Astrocyte (in vitro differentiated cells and primary cell): ENCODE measurements at regions not wholly inside any gene's neighbourhood (a gene's known extent, or its start where the extent isn't known, plus 50 kb on each side); places are given as distances from the start of the nearest gene placed in this dataset.

ENCODE experiments used
- DNase-seq: peaks from one replicate; pipeline ENCODE4 v3.0.0-alpha.2; 2010; ENCODE audit warnings: low read depth
- FAIRE-seq: peaks from 2 replicates; lab custom pipeline; 2011; peaks lifted over from hg19 to GRCh38; lab: Jason Lieb, UNC
- H2AFZ ChIP-seq: 2 replicates; pipeline ENCODE4 v1.6.0; 2012; ENCODE audit warnings: low read depth, low read length, inconsistent platforms
- H3K27ac ChIP-seq: 2 replicates; pipeline ENCODE4 v1.5.1; 2011; ENCODE audit warnings: low read depth, low read length, inconsistent platforms
- H3K27me3 ChIP-seq: 2 replicates; pipeline ENCODE4 v1.6.0; 2011; ENCODE audit warnings: low read length, inconsistent platforms; ENCODE audit not compliant: insufficient read depth
- H3K36me3 ChIP-seq: 2 replicates; pipeline ENCODE4 v1.5.1; 2011; ENCODE audit warnings: low read length, inconsistent platforms; ENCODE audit not compliant: insufficient read depth
- H3K4me1 ChIP-seq: 2 replicates; pipeline ENCODE4 v1.5.1; 2011; ENCODE audit warnings: low read length, inconsistent platforms; ENCODE audit not compliant: insufficient read depth
- H3K4me2 ChIP-seq: 2 replicates; pipeline ENCODE4 v1.6.0; 2012; ENCODE audit warnings: low read length, inconsistent platforms
- H3K4me3 ChIP-seq: 2 replicates; pipeline ENCODE4 v1.5.1; 2011; ENCODE audit warnings: low read depth, mild to moderate bottlenecking, low read length, inconsistent platforms; ENCODE audit not compliant: insufficient read depth
- H3K79me2 ChIP-seq: 2 replicates; pipeline ENCODE4 v1.6.0; 2012; ENCODE audit warnings: mild to moderate bottlenecking, low read length, inconsistent platforms; ENCODE audit not compliant: insufficient read depth
- H3K9ac ChIP-seq: 2 replicates; pipeline ENCODE4 v1.6.0; 2012; ENCODE audit warnings: mild to moderate bottlenecking, low read length, inconsistent platforms
- H3K9me3 ChIP-seq: 2 replicates; pipeline ENCODE4 v1.5.1; 2012; ENCODE audit warnings: low read depth, mild to moderate bottlenecking, low read length, inconsistent platforms; ENCODE audit not compliant: insufficient read depth
- H4K20me1 ChIP-seq: 2 replicates; pipeline ENCODE4 v1.6.0; 2012; ENCODE audit warnings: low read length, inconsistent platforms; ENCODE audit not compliant: insufficient read depth
- H3K27ac Mint-ChIP-seq: one replicate; pipeline ENCODE4 v1.8.0; 2021; ENCODE audit warnings: mild to moderate bottlenecking, mixed read lengths; ENCODE audit not compliant: unreplicated experiment
- H3K27me3 Mint-ChIP-seq: one replicate; pipeline ENCODE4 v1.8.0; 2021; ENCODE audit warnings: low read depth, mixed read lengths; ENCODE audit not compliant: unreplicated experiment
- H3K36me3 Mint-ChIP-seq: one replicate; pipeline ENCODE4 v1.8.0; 2021; ENCODE audit warnings: low read depth, mixed read lengths; ENCODE audit not compliant: unreplicated experiment
- H3K4me1 Mint-ChIP-seq: one replicate; pipeline ENCODE4 v1.8.0; 2021; ENCODE audit warnings: low read depth, mixed read lengths; ENCODE audit not compliant: unreplicated experiment
- H3K4me3 Mint-ChIP-seq: one replicate; pipeline ENCODE4 v1.8.0; 2021; ENCODE audit warnings: mild to moderate bottlenecking, moderate library complexity, mixed read lengths; ENCODE audit not compliant: unreplicated experiment
- H3K9me3 Mint-ChIP-seq: one replicate; pipeline ENCODE4 v1.8.0; 2021; ENCODE audit warnings: mild to moderate bottlenecking, mixed read lengths; ENCODE audit not compliant: unreplicated experiment
- CTCF ChIP-seq: IDR thresholded peaks from 2 replicates; pipeline ENCODE4 v1.5.1; 2011; ENCODE audit warnings: low read depth, mild to moderate bottlenecking, inconsistent platforms, low read length, moderate library complexity; ENCODE audit not compliant: insufficient read depth
- EZH2 ChIP-seq: IDR thresholded peaks from 2 replicates; pipeline ENCODE4 v1.6.1; 2012; ENCODE audit warnings: mild to moderate bottlenecking, low read length, inconsistent platforms; ENCODE audit not compliant: insufficient read depth

- no peak overlapping the region for H3K4me2 ChIP-seq
- no peak overlapping the region for H3K9ac ChIP-seq
- H2AFZ ChIP-seq, result no peak overlapping the region
- no peak overlapping the region for H3K4me3 Mint-ChIP-seq
- no peak for DNase-seq
- H3K4me3 ChIP-seq, result no peak overlapping the region
- no peaks in the 10 kb centered on the region for H3K36me3 Mint-ChIP-seq
- no peaks in the 10 kb centered on the region for H3K36me3 ChIP-seq
- TF ChIP-seq EZH2 (no peak), CTCF (no peak)
- H3K27ac ChIP-seq, result no peak overlapping the region
- H3K27me3 ChIP-seq, result no peaks in the 10 kb centered on the region
- H3K27ac Mint-ChIP-seq, result no peak overlapping the region
- no peaks in the 10 kb centered on the region for H3K79me2 ChIP-seq
- H3K4me1 ChIP-seq, result no peaks in the 10 kb centered on the region
- no peaks in the 10 kb centered on the region for H3K9me3 ChIP-seq
- no peaks in the 10 kb centered on the region for H3K27me3 Mint-ChIP-seq
- H3K9me3 Mint-ChIP-seq, result no peaks in the 10 kb centered on the region
- H3K4me1 Mint-ChIP-seq, result peaks cover 5% of the 10 kb centered on the region
- no peaks in the 10 kb centered on the region for H4K20me1 ChIP-seq
- FAIRE-seq, result no peak
Observed at GRCh38 chr6:104022126-104022525, 837.6 kb downstream of the HACE1 start.

DNA sequence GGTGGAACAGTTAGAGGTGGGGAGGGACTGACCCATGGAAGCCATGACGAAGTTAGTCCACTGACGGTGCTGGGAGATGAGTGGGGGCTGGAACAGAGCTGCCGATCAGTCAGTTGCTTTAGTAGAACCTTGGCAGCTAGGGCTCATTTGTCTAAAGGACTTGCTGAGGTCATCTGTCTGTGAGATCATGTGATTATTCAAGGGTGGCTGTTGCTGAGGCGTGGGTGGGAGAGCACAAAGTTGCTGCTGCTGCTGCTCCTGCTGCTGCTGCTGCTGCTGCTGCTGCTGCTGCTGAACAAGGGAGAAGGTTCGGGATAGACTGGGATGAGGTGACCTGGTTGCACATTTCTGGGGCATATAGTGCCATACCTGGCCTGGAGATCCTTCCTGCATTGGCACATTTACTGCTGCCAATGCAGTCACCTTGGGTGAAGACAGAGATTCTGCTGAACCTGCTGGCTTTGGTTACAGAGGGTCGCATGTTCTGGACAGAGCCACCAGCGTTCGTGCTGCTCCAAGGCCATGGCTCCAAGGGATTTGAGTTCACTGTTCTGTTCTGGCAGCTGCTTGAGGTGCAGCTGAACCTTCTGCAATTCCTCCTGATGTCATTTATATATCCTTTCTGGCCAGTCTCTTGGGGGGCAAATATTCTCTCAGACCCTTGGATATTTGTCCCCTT lies 840.5 kb downstream of the HACE1 start:
- Mint-ChIP-seq H3K4me3 (no peak overlapping the region), H3K4me1 (peaks cover 5% of the 10 kb centered on the region), H3K9me3 (no peaks in the 10 kb centered on the region), H3K36me3 (no peaks in the 10 kb centered on the region), H3K27ac (no peak overlapping the region), H3K27me3 (no peaks in the 10 kb centered on the region)
- no peaks in the 10 kb centered on the region for H3K27me3 ChIP-seq
- H4K20me1 ChIP-seq, result no peaks in the 10 kb centered on the region
- no peaks in the 10 kb centered on the region for H3K4me1 ChIP-seq
- H3K4me3 ChIP-seq, result no peak overlapping the region
- no peak overlapping the region for H3K27ac ChIP-seq
- H3K36me3 ChIP-seq, result no peaks in the 10 kb centered on the region
- no peak for TF ChIP-seq EZH2
- no peak for TF ChIP-seq CTCF
- no peak overlapping the region for H3K9ac ChIP-seq
- no peak overlapping the region for H2AFZ ChIP-seq
- no peaks in the 10 kb centered on the region for H3K79me2 ChIP-seq
- H3K4me2 ChIP-seq, result no peak overlapping the region
- no peaks in the 10 kb centered on the region for H3K9me3 ChIP-seq
- no peak for DNase-seq
- no peak for FAIRE-seq
